ENCODE measurements at regions not wholly inside any gene's neighbourhood (a gene's known extent, or its start where the extent isn't known, plus 50 kb on each side); places are given as distances from the start of the nearest gene placed in this dataset.

- TF ChIP-seq CTCF (IDR thresholded peaks at IDR 0.05) (no peak), POLR2A (IDR thresholded peaks at IDR 0.05) (no peak)
Measured at GRCh38 chr9:118362596-118362995, 658.4 kb downstream of the TLR4 start.
